C1 segment of cervical spinal cord (tissue), 14 donors: ENCODE measurements at regions not wholly inside any gene's neighbourhood (a gene's known extent, or its start where the extent isn't known, plus 50 kb on each side); places are given as distances from the start of the nearest gene placed in this dataset.

Experiments
- DNase-seq, 14 donors: peaks; one replicate each; lab custom pipeline; 2025; lab: John Stamatoyannopoulos, UW

GRCh38 chrX:9195199-9195880 lies 161.4 kb upstream of the FAM9B start:
- no peak for DNase-seq

GRCh38 chrX:9196961-9197640 lies 163.2 kb upstream of the FAM9B start:
- DNase-seq = no peak

DNA sequence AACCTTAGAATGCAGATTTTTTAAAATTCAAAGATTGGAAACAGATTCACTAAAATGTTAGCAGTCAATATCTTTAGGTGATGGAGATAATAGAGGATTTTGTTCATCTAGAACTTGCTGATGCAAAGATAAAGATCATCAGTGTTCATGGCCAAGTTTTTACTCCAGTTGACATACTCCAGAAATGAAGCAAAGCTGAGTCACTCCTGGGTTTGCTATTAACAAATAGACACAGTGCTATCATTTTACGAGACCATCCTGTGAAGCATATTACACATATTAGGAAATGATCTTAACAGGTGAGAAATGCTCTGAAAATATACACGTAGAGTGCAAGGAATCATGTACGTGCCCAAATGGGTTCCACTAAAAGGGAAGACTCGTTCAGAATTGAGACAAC lies 170.6 kb upstream of the FAM9B start:
- DNase-seq = no peak

DNA sequence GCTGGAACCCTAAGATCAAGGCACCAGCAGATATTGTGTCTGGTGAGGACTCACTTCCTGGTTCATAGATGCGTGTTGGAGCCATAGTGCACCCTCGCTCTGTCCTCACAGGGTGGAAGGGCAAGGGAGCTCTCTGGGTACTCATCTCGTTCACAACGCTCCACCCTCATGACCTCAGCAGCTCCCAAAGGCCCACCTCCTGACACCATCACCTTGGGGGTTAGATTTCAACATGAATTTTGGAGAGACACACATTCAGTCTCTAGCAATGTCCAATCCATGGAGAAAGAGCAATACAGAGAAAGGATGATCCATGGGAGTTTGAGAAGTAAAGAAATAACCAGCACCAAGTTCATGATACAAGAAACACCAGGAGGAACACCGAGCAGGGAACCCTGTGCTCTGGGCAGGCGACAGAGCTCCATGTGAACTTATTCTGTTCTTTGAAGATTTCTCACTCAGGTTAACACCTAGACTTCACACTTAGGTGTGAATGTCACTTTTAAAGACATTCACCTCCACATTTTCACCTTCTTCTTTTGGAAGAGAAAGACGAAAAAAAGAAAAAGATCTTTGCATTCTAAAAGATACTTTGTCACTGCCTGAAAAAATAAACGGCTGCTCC lies 171.8 kb upstream of the FAM9B start:
- DNase-seq = no peak

DNA sequence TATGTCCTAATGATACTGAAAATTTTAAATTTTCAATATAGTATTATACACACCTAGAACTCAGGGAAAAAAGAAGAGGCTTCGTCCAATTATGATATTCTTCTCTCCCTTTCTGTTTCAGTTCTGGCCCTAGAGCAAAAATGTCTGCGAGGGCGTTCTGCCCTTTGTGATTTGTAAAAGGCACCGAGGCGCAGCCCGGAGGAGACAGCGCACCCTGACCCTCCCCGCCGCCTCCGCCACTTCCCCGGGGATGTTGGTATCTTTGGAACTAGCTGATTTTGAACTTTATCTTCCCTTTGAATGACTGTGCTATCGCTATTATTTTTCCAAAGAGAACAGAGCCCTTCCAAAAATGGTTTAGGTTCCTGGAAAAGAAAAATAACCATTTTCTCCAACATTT lies 173.2 kb upstream of the FAM9B start:
- no peak for DNase-seq

DNA sequence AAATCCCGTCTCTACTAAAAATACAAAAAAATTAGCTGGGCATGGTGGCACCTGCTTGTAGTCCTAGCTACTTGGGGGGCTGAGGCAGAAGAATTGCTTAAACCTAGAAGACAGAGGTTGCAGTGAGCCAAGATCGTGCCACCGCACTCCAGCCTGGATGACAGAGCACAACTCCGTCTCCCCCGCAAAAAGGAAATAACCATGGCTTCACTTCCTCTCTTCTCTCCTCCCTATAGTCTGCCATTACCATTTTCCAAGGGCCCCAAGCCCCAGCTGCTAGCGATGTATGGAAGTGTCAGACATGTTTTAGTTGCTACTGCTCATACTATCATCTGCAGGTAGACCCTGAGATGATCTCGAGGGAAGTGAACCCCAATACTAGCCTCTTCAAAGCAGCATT lies 177.3 kb upstream of the FAM9B start:
- DNase-seq = no peak

DNA sequence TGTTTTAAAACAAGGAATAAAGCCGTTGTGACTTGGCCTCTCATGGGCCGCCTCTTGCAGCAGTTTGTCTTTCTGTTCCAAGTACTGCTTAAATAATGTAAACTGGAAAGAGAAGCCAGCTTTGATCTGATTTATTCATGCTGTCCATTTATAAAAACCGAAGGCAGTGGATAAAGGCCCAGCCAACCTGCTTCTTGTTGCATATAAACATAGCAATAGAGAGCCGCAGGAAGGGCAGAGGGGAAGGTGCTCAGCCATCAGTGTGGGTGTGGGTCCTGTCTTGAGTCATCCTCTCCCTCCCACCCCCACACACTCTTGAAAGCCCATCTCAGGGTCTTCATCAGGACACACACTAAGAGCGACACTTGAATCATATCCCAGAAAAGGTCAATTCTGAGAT lies 187.9 kb upstream of the FAM9B start:
- no peak for DNase-seq

- no peak for DNase-seq
These were observed 188.4 kb upstream of the FAM9B start for GRCh38 chrX:9222299-9222698.

DNA sequence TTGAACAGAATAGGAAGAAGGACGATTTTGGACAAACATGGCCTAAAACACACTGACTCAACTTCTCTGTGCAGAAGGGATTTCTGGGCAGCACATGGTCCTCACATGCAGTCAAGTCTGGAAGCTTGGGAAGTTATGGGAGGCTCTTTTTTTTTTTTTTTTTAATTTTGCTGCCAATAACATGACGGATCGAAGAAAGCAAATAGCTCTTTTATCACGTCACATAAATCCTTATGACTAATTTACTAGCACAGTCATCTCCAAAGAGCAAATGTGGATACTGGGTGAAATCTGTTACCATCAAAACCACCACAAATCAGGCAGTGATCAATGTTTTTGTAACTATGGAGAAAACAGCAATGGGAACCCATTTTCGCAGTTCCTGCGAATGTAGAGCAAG lies 193.3 kb upstream of the FAM9B start:
- DNase-seq = no peak

GRCh38 chrX:9231491-9231890 lies 197.6 kb upstream of the FAM9B start:
- no peak for DNase-seq

DNA sequence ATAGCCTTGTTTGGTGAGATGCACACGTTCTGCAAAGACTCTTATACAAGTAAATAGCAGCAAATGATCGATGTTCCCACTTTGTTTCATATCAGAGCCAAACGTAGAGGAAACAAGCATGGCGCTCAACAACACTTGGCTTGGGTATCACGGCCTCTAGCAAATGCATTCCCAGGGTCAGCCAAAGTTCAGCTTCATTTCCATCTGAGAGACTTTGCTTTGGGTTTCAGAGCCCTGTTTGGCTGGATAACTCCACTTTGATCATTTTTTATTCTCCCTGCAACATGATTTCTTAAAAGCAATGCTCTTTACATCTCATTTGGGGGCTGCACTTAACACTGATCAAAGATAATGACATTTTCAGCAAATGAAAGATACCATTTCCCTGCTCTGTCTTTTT lies 199.2 kb upstream of the FAM9B start:
- no peak for DNase-seq

GRCh38 chrX:9234315-9234714 lies 200.4 kb upstream of the FAM9B start:
- DNase-seq = no peak

DNA sequence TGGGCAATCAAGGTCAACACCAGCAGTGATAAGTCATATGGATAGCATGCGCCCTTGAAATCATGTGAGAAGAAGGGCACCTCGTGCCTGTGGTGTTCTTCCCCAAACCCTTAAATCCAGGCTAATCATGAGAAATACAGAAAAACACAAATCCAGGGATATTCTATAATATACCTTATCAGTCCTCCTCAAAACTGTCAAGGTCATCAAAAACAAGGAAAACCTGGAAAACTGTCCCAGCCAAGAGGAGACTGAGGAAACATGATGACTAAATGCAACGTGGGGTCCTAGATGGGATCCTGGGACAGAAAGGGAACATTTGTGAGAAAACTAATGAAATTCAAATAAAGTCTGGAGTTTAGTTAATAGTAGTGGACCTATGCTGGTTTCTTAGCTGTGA lies 201.8 kb upstream of the FAM9B start:
- DNase-seq = no peak

GRCh38 chrX:9240956-9241355 lies 207.0 kb upstream of the FAM9B start:
- no peak for DNase-seq

GRCh38 chrX:9241427-9241826 lies 207.5 kb upstream of the FAM9B start:
- DNase-seq = no peak

GRCh38 chrX:9249051-9249846 lies 215.3 kb upstream of the FAM9B start:
- DNase-seq = no peak

- DNase-seq = no peak
These were observed 212.7 kb upstream of the TBL1X start for GRCh38 chrX:9252182-9252581.

DNA sequence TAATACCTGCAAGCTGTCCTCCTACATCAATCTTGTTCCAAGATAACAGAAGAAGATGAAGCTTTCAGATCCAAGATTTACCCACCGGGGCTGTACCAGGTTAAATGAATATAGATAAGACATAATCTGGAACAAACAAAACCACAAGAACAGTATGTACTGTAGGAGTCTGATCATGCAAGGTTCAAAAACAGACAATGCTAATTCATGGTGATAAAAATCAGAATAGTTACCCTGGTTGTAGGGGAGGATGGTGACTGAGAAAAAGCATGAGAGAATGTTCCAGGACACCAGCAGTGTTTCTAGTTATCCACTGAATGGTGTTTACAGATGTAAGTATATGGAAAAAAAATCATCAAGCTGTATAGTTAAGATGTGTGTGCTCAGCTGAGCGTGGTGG lies 211.6 kb upstream of the TBL1X start:
- no peak for DNase-seq

DNA sequence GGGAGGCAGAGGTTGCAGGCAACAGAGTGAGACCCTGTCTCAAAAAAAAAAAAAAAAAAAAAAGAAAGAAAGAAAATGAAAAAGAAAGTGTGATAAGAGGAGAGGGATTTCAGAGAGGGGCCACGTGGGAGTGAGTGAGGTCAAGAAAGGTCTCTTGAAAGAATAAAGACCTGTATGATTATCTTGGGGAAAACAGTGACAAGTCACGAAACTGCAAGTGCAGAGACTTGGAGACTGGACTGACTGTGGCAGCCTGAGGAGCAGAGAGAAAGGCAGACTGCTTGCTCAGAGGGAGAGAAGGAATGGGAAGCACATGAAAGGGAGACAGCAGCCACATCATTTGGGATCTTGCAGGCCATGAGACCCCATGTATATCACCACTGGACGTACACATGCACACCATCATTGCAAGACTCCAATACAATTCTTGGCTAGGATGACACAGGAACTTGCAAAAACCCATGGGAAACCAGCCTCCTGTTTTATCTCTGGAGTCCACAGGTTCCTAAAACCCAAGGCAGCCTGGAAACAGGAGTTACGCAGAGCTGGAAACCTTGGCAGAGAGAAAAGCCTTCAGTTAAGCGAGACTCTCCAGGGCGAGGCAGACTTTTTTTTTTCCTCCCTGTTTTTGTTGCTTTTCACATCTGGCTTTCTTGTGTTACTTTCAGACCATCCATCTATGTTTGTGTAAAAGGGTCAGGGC lies 207.0 kb upstream of the TBL1X start:
- peak in 1 of 14 donors; percentile 75 for DNase-seq

GRCh38 chrX:9258421-9259104 lies 206.3 kb upstream of the TBL1X start:
- peak in 1 of 14 donors; percentile 81 for DNase-seq

GRCh38 chrX:9260603-9261002 lies 204.3 kb upstream of the TBL1X start:
- no peak for DNase-seq
